PC-9 (cell line): ENCODE measurements at regions not wholly inside any gene's neighbourhood (a gene's known extent, or its start where the extent isn't known, plus 50 kb on each side); places are given as distances from the start of the nearest gene placed in this dataset.

Experiments
- CTCF ChIP-seq: fragments of 200-600 bp; sonication (generic); conservative IDR thresholded peaks from 2 replicates; pipeline ENCODE4 v1.6.1; 2017; ENCODE audit warnings: mixed run types, antibody characterized with exemption, mild to moderate bottlenecking, moderate library complexity
- EZH2 ChIP-seq: fragments of 200-600 bp; sonication (generic); IDR thresholded peaks from 2 replicates; pipeline ENCODE4 v1.8.0; 2017; ENCODE audit warnings: antibody characterized with exemption, low read depth

- TF ChIP-seq EZH2: no peak
- TF ChIP-seq CTCF: no peak
Measured at GRCh38 chr15:95608371-95608770, 722.1 kb upstream of the NR2F2 start.
